COR-L47 (cell line): ENCODE measurements at regions not wholly inside any gene's neighbourhood (a gene's known extent, or its start where the extent isn't known, plus 50 kb on each side); places are given as distances from the start of the nearest gene placed in this dataset.
A peak's percentile ranks its signal among the peaks of the same experiment; 100 is the strongest.
"Not testable (repeated sequence)": the region's sequence is repeated elsewhere in the genome, so short reads cannot be mapped to it uniquely, and the experiment has no call there.

Experiments used
- DNase-seq: peaks from one replicate; lab custom pipeline; 2025; lab: John Stamatoyannopoulos, UW

DNA sequence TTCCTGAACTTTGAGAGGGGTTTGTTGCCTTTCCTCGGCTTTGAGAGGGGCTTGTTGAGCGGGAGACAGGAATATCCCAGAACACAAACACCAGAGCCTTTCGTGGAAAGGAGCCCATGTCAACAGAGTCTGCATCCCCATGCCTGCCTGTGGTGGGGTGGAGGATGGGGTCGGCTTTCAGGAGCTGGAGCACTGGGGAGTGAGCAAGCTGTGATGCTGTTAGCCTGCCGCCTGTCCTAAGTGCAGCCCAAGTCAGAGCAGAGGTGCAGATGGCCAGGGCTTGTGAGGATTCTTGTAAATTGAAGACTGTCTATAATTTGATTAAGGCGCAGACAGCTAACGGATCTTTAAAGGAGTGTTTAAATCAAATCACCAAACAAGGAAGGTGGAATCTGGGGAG, 103.3 kb upstream of the ANK2 start:
- DNase-seq = no peak

GRCh38 chr4:112947616-112948015, 101.8 kb upstream of the ANK2 start:
- no peak for DNase-seq

- no peak for DNase-seq
These were observed 97.8 kb upstream of the ANK2 start for GRCh38 chr4:112951362-112952312.

DNA sequence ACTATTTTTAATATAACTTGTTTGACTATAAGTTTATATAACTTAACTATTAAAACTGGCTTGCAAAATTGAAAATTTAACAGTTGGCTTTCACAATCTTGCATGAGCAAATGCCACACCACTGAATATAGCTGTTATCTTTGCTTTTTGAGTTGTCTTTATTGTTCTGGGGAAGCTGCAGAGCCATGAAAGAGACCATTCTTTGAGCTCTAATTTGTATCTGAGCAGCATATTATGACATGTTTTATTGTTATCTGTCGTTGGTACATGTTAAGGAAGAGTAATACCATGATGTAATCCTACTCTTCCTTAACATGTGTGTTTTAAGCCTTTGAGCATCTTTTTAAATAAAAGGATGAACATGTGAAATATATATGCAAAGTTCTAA, 97.1 kb upstream of the ANK2 start:
- no peak for DNase-seq

- DNase-seq = no peak
These were observed 96.2 kb upstream of the ANK2 start for GRCh38 chr4:112953262-112953661.

GRCh38 chr4:112954286-112954685, 95.2 kb upstream of the ANK2 start:
- no peak for DNase-seq

GRCh38 chr4:112956484-112956896, 93.0 kb upstream of the ANK2 start:
- DNase-seq = no peak

DNA sequence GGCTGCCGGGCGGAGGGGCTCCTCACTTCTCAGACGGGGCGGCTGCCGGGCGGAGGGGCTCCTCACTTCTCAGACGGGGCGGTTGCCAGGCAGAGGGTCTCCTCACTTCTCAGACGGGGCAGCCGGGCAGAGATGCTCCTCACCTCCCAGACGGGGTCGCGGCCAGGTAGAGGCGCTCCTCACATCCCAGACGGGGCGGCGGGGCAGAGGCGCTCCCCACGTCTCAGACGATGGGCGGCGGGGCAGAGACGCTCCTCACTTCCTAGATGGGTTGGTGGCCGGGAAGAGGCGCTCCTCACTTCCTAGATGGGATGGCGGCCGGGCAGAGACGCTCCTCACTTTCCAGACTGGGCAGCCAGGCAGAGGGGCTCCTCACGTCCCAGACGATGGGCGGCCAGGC, 91.7 kb upstream of the ANK2 start:
- DNase-seq = not testable (repeated sequence)

- DNase-seq = no peak
These were observed 82.6 kb upstream of the ANK2 start for GRCh38 chr4:112966701-112967488.

DNA sequence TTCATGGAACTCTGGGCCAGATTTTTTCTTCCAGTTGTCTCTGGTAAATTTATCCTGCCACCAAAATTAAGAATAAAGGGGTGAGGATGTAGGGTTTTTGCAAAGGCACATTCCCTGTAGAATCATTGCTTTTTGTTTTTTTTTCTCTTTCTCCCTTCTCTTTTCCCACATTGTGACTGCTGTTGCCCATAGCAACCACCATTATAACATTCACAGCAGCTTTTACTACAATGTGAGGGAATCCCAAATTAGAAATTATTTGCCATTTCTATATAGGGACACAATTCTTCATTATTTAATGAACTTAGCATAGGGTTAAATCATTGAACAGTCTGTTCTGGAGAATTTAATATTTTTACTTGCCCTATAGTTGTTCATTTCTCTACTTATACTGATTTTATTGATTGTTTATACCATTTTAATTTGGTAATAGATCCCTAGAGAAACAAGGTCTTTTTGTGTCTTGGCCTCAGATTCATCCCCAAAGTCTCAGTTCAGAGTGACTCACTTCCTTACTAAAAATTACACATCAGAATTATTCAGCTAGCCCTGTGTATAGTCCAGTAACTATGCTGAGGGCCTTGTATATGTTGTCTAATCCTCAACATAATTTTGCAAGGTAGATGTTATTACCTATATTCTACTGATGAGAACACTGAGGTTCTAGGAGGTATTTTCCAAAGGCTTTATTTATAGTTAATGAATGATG, 80.8 kb upstream of the ANK2 start:
- no peak for DNase-seq

GRCh38 chr4:112970903-112971302, 78.5 kb upstream of the ANK2 start:
- no peak for DNase-seq

GRCh38 chr4:112973750-112974251, 75.7 kb upstream of the ANK2 start:
- DNase-seq = peak; percentile 49

- DNase-seq = no peak
These were observed 73.7 kb upstream of the ANK2 start for GRCh38 chr4:112975567-112976355.

DNA sequence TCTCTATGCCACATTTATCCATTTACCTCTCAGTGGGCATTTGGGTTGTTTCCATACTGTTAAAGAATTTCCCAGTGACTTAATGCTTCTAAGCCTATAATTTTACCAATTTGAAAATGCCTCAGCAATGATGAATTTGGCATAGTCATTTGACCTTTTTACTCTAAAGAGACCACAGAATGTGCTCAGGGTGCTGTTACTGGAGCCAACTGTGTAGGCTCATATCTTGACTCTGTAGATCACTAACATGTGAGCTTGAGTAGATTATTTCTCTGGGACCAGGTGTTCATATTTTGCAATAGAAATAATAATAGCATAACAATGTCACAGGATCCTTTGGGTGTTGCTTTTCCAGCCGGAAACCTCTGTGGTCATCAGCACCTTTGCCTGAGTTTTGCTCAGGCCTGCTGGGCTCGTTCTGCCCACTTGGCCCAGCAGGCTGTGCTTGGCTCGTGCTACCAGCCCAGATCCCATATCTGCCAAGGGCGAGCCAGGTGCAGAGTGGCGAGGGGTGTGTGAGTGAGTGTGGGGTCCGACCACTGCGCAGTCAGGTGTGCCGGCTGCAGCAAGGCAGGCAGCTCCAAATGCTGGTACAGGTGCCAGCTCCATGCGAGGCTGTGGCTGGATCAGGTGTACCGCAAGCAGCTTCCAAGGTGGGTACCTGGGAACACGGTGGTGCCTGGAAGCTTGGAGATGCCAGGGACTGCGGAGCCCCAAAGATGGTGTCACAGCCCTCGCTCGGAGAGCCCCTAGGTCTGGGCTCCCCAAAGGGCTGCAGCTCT, 70.6 kb upstream of the ANK2 start:
- no peak for DNase-seq

DNA sequence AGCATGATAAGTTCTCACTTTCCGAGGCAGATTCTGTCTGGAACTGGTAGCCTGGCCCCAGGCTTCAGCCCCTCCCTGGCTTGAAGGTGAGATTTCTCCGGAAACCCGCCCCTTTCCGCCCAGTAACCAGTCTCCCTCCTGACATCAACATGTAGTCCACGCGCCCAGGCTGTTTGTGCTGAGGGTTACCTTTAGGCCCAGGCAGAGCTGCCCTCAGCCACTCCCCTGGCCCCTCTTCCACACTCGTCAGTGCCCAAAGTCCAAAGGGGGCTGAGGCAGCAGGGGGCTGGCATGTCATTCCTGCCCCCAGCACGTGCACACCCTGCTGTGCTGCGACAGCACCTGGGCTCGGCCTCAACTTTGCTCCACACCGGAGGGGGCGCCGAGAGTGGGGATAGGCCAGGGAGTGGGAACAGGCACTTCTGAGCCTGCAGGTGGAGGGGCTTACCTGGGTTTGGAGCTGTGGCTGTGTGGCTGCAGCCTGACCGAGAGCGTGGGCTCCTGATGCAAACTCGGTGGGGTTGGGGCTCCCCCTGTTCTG, 69.5 kb upstream of the ANK2 start:
- no peak for DNase-seq

GRCh38 chr4:112982680-112983079, 66.8 kb upstream of the ANK2 start:
- no peak for DNase-seq

GRCh38 chr4:112994732-112995464, 54.6 kb upstream of the ANK2 start:
- DNase-seq = no peak
